ENCODE measurements at regions not wholly inside any gene's neighbourhood (a gene's known extent, or its start where the extent isn't known, plus 50 kb on each side); places are given as distances from the start of the nearest gene placed in this dataset.

- 27% methylated on average over 8 of the region's 8 CpGs for WGBS, 2 donors
- Histone ChIP-seq H3K9me3 (no peaks in the 10 kb centered on the region), H3K27me3 (no peaks in the 10 kb centered on the region), H3K4me1 (no peaks in the 10 kb centered on the region), H3K4me3 (no peak overlapping the region), H3K36me3 (no peaks in the 10 kb centered on the region), H3K27ac (no peak overlapping the region)
- FAIRE-seq (no peak), ATAC-seq (peak in 3 of 4 donors; percentile 7 to 44 (median 8)), DNase-seq (no peak)
- no peak for TF ChIP-seq CTCF (IDR thresholded peaks at IDR 0.05)
- intact Hi-C loops (cut with DNase I), result no loop called here
These were observed 156.4 kb upstream of the IRX4 start for GRCh38 chr5:2039180-2039531.

- no peaks in the 10 kb centered on the region for H3K9me3 ChIP-seq
- H3K27me3 ChIP-seq, result no peaks in the 10 kb centered on the region
- no peaks in the 10 kb centered on the region for H3K4me1 ChIP-seq
- H3K27ac ChIP-seq, result no peak overlapping the region
- peak; percentile 61 to 75 (median 72) for TF ChIP-seq CTCF (IDR thresholded peaks at IDR 0.05)
- 3% methylated on average over 37 to 58 of the region's 58 CpGs for WGBS, 2 donors
- DNase-seq, result peak; percentile 52 to 92 (median 74)
- ATAC-seq, result peak; percentile 95 to 99 (median 97)
- intact Hi-C loops (cut with DNase I), result no loop called here
- FAIRE-seq, result no peak
- no peaks in the 10 kb centered on the region for H3K36me3 ChIP-seq
- peak overlapping the region in 3 of 4 donors; percentile 23 to 46 (median 33) for H3K4me3 ChIP-seq
These were observed 155.8 kb upstream of the IRX4 start for GRCh38 chr5:2038321-2039179.

GRCh38 chr5:2036885-2037284 lies 154.2 kb upstream of the IRX4 start:
- no peak for FAIRE-seq
- WGBS, 2 donors, result 57 to 59% methylated on average over 6 of the region's 6 CpGs
- DNase-seq, result no peak

GRCh38 chr5:2032432-2032831 lies 149.7 kb upstream of the IRX4 start:
- no peaks in the 10 kb centered on the region for H3K9me3 ChIP-seq
- no peak overlapping the region for H3K27ac ChIP-seq
- H3K27me3 ChIP-seq, result peaks cover 0 to 4% (median 0%) of the 10 kb centered on the region in 4 donors
- TF ChIP-seq CTCF (IDR thresholded peaks at IDR 0.05), result no peak
- no peaks in the 10 kb centered on the region for H3K36me3 ChIP-seq
- FAIRE-seq (no peak), DNase-seq (no peak), ATAC-seq (no peak)
- WGBS, 2 donors, result 61 to 66% methylated on average over 5 of the region's 5 CpGs
- H3K4me3 ChIP-seq, result no peak overlapping the region
- intact Hi-C loops (cut with DNase I), result no loop called here
- no peaks in the 10 kb centered on the region for H3K4me1 ChIP-seq

More at GRCh38 chr5:2036885-2037284, 154.2 kb upstream of the IRX4 start:
- no peaks in the 10 kb centered on the region for H3K27me3 ChIP-seq
- H3K36me3 ChIP-seq, result no peaks in the 10 kb centered on the region
- intact Hi-C loops (cut with DNase I), result no loop called here
- no peak for TF ChIP-seq CTCF (IDR thresholded peaks at IDR 0.05)
- H3K4me1 ChIP-seq, result no peaks in the 10 kb centered on the region
- no peaks in the 10 kb centered on the region for H3K9me3 ChIP-seq
- no peak overlapping the region for H3K4me3 ChIP-seq
- no peak overlapping the region for H3K27ac ChIP-seq
- no peak for ATAC-seq

- intact Hi-C loops (cut with DNase I), result no loop called here
- ATAC-seq, result no peak
- FAIRE-seq, result no peak
These were observed 148.9 kb upstream of the IRX4 start for GRCh38 chr5:2031581-2031980.

More at GRCh38 chr5:2031581-2031980, 148.9 kb upstream of the IRX4 start:
- DNase-seq, result no peak
- Histone ChIP-seq H3K27ac (no peak overlapping the region), H3K27me3 (peaks cover 0 to 4% (median 0%) of the 10 kb centered on the region in 4 donors), H3K4me1 (no peaks in the 10 kb centered on the region), H3K9me3 (no peaks in the 10 kb centered on the region), H3K4me3 (no peak overlapping the region), H3K36me3 (no peaks in the 10 kb centered on the region)
- TF ChIP-seq CTCF (IDR thresholded peaks at IDR 0.05), result no peak
- 82 to 84% methylated on average over 11 of the region's 11 CpGs for WGBS, 2 donors
